ENCODE measurements at regions not wholly inside any gene's neighbourhood (a gene's known extent, or its start where the extent isn't known, plus 50 kb on each side); places are given as distances from the start of the nearest gene placed in this dataset.
"Not testable (repeated sequence)": the region's sequence is repeated elsewhere in the genome, so short reads cannot be mapped to it uniquely, and the experiment has no call there.

GRCh38 chr22:25492841-25493734, 71.4 kb upstream of the GRK3 start:
- no peak for DNase-seq

- DNase-seq: no peak
Measured at GRCh38 chr22:25493794-25494193, 70.7 kb upstream of the GRK3 start.

- DNase-seq: no peak
Measured at GRCh38 chr22:25494774-25495173, 69.7 kb upstream of the GRK3 start.

GRCh38 chr22:25495285-25495684, 69.2 kb upstream of the GRK3 start:
- no peak for DNase-seq

GRCh38 chr22:25496396-25497064, 67.9 kb upstream of the GRK3 start:
- no peak for DNase-seq

- DNase-seq: no peak
Measured at GRCh38 chr22:25497181-25497641, 67.3 kb upstream of the GRK3 start.

GRCh38 chr22:25497716-25498115, 66.8 kb upstream of the GRK3 start:
- no peak for DNase-seq

GRCh38 chr22:25500671-25501070, 63.8 kb upstream of the GRK3 start:
- DNase-seq: not testable (repeated sequence)

- DNase-seq: not testable (repeated sequence)
Measured at GRCh38 chr22:25504017-25504416, 60.5 kb upstream of the GRK3 start.

GRCh38 chr22:25508161-25508560, 56.3 kb upstream of the GRK3 start:
- DNase-seq: no peak

GRCh38 chr22:25508761-25509321, 55.6 kb upstream of the GRK3 start:
- DNase-seq: no peak

GRCh38 chr22:25509374-25509791, 55.1 kb upstream of the GRK3 start:
- no peak for DNase-seq

- no peak for DNase-seq
Measured at GRCh38 chr22:25510876-25511275, 53.6 kb upstream of the GRK3 start.

GRCh38 chr22:25511725-25512124, 52.8 kb upstream of the GRK3 start:
- DNase-seq: no peak

GRCh38 chr22:25514436-25515180, 49.9 kb upstream of the GRK3 start:
- no peak for DNase-seq

Data from activated gamma-delta T cell (primary cell).